ENCODE measurements at regions not wholly inside any gene's neighbourhood (a gene's known extent, or its start where the extent isn't known, plus 50 kb on each side); places are given as distances from the start of the nearest gene placed in this dataset.

DNA sequence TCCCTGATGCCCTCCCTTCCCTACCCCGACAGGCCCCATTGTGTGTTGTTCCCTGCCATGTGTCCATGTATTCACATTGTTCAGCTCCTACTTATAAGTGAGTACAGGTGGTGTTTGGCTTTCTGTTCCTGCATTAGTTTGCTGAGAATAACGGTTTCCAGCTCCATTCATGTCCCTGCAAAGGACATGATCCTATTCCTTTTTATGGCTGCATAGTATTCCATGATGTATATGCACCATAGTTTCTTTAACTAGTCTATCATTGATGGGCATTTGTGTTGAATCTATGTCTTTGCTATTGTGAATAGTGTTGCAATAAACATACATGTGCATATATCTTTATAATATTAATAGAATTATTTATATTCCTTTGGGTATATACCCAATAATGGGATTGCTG is 52.1 kb upstream of the TNFSF10 start:
- H3K9me3 ChIP-seq (ENCODE audit: control insufficient read depth, insufficient read depth, low read depth, low read length), result no peaks in the 10 kb centered on the region
- TF ChIP-seq ZNF510 (tag by site-specific recombination; IDR thresholded peaks at IDR 0.05; ENCODE audit: insufficient replicate concordance) (no peak), ZNF146 (tag by site-specific recombination; IDR thresholded peaks at IDR 0.05) (peak; percentile 84)
- CTCF ChIA-PET, result interaction anchor here (0.7 kb wide), 1 partner anchor 91 kb away, joined by 5 read pairs; no protein-coding TSS in a partner anchor
- POLR2A ChIA-PET, result no interaction called here
- no peaks in the 10 kb centered on the region for H3K4me1 ChIP-seq (ENCODE audit: control insufficient read depth, insufficient read depth, low read length)
- no peaks in the 10 kb centered on the region for H3K36me3 ChIP-seq (ENCODE audit: control insufficient read depth in 2 of 2, insufficient read depth in 1 of 2, low read length in 2 of 2)
- no peak overlapping the region for H3K27ac ChIP-seq (ENCODE audit: extremely low read depth, low read depth, low read length)
- no peak overlapping the region for H3K4me3 ChIP-seq (ENCODE audit: low read depth, low read length)

DNA sequence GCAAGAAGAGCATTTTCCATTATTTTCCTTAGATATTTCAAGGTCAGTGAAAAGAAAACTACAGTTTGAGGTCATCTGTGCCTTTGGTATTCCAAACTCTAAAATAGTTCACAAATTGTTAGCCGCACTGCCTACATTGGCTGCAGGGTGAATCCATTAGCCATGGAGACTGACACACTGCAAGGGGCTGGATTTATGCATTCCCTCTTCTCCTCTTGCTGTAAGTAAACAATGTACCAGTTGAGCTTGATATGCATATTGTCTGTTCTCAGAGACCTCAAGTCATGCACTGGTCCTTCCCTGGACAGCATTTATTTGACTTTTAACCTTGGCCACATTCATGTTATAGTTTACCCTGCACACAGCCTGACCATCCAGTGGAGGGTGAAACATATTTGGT is 50.2 kb upstream of the TNFSF10 start:
- ChIA-PET POLR2A (no interaction called here), CTCF (no interaction called here)
- H3K4me3 ChIP-seq (ENCODE audit: low read depth, low read length), result no peak overlapping the region
- no peaks in the 10 kb centered on the region for H3K36me3 ChIP-seq (ENCODE audit: control insufficient read depth in 2 of 2, insufficient read depth in 1 of 2, low read length in 2 of 2)
- H3K9me3 ChIP-seq (ENCODE audit: control insufficient read depth, insufficient read depth, low read depth, low read length), result no peaks in the 10 kb centered on the region
- H3K27ac ChIP-seq (ENCODE audit: extremely low read depth, low read depth, low read length), result no peak overlapping the region
- no peak for TF ChIP-seq ZNF654 (tag by site-specific recombination; IDR thresholded peaks at IDR 0.05; ENCODE audit: low read depth)
- TF ChIP-seq, protein P1, sequence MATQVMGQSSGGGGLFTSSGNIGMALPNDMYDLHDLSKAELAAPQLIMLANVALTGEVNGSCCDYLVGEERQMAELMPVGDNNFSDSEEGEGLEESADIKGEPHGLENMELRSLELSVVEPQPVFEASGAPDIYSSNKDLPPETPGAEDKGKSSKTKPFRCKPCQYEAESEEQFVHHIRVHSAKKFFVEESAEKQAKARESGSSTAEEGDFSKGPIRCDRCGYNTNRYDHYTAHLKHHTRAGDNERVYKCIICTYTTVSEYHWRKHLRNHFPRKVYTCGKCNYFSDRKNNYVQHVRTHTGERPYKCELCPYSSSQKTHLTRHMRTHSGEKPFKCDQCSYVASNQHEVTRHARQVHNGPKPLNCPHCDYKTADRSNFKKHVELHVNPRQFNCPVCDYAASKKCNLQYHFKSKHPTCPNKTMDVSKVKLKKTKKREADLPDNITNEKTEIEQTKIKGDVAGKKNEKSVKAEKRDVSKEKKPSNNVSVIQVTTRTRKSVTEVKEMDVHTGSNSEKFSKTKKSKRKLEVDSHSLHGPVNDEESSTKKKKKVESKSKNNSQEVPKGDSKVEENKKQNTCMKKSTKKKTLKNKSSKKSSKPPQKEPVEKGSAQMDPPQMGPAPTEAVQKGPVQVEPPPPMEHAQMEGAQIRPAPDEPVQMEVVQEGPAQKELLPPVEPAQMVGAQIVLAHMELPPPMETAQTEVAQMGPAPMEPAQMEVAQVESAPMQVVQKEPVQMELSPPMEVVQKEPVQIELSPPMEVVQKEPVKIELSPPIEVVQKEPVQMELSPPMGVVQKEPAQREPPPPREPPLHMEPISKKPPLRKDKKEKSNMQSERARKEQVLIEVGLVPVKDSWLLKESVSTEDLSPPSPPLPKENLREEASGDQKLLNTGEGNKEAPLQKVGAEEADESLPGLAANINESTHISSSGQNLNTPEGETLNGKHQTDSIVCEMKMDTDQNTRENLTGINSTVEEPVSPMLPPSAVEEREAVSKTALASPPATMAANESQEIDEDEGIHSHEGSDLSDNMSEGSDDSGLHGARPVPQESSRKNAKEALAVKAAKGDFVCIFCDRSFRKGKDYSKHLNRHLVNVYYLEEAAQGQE (tag by site-specific recombination; IDR thresholded peaks at IDR 0.05), result no peak
- no peak for TF ChIP-seq ZNF37A (tag by site-specific recombination; IDR thresholded peaks at IDR 0.05)
- TF ChIP-seq, protein P2, sequence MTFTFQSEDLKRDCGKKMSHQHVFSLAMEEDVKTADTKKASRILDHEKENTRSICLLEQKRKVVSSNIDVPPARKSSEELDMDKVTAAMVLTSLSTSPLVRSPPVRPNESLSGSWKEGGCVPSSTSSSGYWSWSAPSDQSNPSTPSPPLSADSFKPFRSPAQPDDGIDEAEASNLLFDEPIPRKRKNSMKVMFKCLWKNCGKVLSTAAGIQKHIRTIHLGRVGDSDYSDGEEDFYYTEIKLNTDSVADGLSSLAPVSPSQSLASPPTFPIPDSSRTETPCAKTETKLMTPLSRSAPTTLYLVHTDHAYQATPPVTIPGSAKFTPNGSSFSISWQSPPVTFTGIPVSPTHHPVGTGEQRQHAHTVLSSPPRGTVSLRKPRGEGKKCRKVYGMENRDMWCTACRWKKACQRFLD (tag by site-specific recombination; IDR thresholded peaks at IDR 0.05), result no peak
- TF ChIP-seq ZBTB7A (tag by site-specific recombination; IDR thresholded peaks at IDR 0.05; ENCODE audit: low read depth), result no peak
- TF ChIP-seq ZNF747 (tag by site-specific recombination; IDR thresholded peaks at IDR 0.05), result no peak
- TF ChIP-seq, protein P3, sequence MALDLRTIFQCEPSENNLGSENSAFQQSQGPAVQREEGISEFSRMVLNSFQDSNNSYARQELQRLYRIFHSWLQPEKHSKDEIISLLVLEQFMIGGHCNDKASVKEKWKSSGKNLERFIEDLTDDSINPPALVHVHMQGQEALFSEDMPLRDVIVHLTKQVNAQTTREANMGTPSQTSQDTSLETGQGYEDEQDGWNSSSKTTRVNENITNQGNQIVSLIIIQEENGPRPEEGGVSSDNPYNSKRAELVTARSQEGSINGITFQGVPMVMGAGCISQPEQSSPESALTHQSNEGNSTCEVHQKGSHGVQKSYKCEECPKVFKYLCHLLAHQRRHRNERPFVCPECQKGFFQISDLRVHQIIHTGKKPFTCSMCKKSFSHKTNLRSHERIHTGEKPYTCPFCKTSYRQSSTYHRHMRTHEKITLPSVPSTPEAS (tag by site-specific recombination; IDR thresholded peaks at IDR 0.05), result no peak
- no peak for TF ChIP-seq ZNF561 (tag by site-specific recombination; IDR thresholded peaks at IDR 0.05; ENCODE audit: borderline replicate concordance)
- no peak for TF ChIP-seq ZNF175 (tag by site-specific recombination; IDR thresholded peaks at IDR 0.05)
- TF ChIP-seq ZNF791 (tag by site-specific recombination; IDR thresholded peaks at IDR 0.05), result no peak
- H3K4me1 ChIP-seq (ENCODE audit: control insufficient read depth, insufficient read depth, low read length), result no peaks in the 10 kb centered on the region

Data from HEK293 (cell line).